GM18909 (cell line): ENCODE measurements at regions not wholly inside any gene's neighbourhood (a gene's known extent, or its start where the extent isn't known, plus 50 kb on each side); places are given as distances from the start of the nearest gene placed in this dataset.

Experiments used
- ATAC-seq: cut with Tn5 transposase; IDR thresholded peaks from one replicate; pipeline ENCODE4 v1.9.1; 2021; ENCODE audit warnings: mild to moderate bottlenecking; ENCODE audit not compliant: unreplicated experiment, poor library complexity

DNA sequence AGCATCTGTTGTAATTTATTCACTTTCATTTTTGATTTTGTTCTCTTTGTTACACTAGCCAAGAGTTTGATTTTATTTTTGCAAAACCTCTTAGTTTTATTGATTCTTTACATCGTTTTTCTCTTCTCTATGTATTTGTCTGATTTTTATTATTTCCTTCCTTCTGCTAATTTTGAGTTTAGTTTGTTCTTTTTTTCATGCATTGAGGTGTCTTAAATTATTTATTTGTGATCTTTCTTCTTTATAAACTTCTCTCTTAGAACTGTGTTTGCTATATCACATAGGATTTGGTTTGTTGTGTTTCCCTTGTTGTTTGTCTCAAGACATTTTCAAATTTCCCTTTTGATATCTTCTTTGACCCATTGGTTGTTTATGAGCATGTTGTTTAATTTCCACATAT is 51.7 kb upstream of the NFKBIA start:
- no peak for ATAC-seq

- no peak for ATAC-seq
Measured at GRCh38 chr14:35458442-35458841, 53.9 kb upstream of the NFKBIA start.

DNA sequence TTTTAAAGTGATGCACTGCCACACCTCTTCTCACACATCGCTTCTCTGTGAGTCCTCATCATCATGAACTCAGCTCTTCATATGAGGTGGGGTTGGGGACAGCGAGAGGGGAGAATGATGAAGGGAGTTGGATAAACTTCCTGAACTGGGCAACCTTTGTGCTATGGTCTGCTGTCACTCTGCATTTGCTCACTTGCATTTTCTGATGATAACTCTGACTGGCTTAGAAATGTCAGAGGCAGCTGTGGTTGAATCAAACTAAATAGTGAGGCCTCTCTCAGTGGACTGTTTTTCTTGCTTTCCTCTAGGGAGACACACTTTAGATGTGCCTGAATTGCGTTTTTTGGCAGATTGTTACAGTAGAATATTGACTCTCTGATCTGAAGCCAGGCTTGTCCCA is 55.2 kb upstream of the NFKBIA start:
- ATAC-seq = no peak

GRCh38 chr14:35470755-35471154 is 63.2 kb upstream of the INSM2 start:
- no peak for ATAC-seq

DNA sequence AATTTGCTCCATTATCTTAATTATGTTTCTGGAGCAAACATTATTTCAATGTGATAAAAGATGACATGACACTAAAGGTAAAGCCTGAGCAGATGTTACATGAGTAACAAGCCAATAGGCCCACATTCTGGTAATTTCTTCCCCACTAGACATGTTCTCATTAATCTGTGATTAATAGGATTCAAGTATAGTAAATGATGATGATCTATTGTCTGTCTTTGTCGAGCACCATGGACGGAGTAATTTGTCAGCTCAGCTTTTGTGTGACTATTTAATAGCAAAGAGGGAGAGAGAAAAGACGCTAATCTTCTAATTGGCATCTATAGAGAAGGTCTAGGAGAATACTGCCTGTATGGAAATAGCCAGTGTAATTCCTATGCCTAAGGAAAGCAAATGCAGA is 62.2 kb upstream of the INSM2 start:
- ATAC-seq = no peak

DNA sequence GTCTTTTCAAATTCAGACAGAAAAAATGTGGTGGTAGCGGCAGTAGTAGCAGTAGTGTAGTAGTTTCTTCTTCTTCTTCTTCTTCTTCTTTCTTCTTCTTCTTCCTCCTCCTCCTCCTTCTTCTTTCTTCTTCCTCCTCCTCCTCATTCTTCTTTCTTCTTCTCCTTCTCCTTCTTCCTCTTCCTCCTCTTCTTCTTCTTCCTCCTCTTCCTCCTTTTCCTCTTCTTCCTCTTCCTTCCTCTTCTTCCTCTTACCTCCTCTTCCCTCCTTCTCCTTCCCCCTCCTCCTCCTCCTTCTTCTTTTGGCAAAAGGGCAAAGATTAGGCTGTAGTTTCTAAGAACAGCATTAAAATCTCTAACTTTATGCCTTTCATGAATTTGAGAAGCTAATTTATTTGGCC is 59.6 kb upstream of the INSM2 start:
- ATAC-seq = no peak

DNA sequence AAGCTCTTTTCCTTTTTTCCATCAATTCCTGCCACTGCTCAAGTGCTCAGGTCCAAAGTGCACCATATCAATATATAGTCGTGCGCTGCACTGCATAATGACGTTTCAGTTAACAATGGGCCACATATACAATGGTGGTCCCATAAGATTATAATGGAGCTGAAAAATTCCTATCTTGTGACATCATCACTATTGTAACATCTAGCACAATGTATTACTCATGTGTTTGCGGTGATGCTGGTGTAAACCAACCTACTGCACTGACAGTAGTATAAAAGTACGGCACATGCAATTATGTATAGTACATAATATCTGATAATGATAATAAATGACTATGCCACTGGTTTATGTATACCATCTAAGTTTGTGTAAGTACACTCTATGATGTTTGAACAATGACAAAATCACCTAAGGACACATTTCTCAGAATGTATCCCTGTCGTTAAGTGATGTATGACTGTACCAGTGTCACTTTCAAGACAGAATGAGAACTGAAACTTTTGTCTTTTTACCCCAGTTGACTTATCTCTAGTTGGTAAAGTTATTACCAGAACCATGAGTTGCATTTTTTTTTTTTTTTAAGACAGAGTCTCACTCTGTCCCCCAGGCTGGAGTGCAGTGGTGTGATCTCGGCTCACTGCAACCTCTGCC is 53.7 kb upstream of the INSM2 start:
- peak; percentile 91 for ATAC-seq

- no peak for ATAC-seq
Measured at GRCh38 chr14:35482994-35483515, 50.9 kb upstream of the INSM2 start.
